GM19397 (cell line): ENCODE measurements at regions not wholly inside any gene's neighbourhood (a gene's known extent, or its start where the extent isn't known, plus 50 kb on each side); places are given as distances from the start of the nearest gene placed in this dataset.
"Not testable (repeated sequence)": the region's sequence is repeated elsewhere in the genome, so short reads cannot be mapped to it uniquely, and the experiment has no call there.

Experiments
- ATAC-seq: cut with Tn5 transposase; IDR thresholded peaks from one replicate; pipeline ENCODE4 v1.9.1; 2021; ENCODE audit warnings: mild to moderate bottlenecking, moderate library complexity; ENCODE audit not compliant: unreplicated experiment

DNA sequence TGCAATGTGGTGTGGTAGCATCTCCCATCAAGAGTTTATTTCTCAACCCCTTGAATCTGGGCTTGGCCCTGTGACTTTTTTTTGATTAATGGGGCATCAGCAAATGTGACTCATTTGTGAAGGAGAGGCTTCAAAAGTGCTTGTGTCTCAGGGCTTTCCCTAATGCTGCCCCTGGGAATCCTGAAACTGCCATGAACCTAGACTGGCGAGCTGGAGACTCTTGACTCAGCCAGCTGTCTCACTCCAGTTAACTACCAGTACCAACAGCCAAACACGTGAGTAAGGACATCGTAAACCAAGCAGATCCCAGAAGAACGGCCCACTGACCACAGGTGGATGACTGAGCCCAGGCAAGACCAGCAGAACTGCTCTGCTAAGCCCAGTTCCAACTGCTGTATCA is 72.8 kb upstream of the ADTRP start:
- no peak for ATAC-seq

DNA sequence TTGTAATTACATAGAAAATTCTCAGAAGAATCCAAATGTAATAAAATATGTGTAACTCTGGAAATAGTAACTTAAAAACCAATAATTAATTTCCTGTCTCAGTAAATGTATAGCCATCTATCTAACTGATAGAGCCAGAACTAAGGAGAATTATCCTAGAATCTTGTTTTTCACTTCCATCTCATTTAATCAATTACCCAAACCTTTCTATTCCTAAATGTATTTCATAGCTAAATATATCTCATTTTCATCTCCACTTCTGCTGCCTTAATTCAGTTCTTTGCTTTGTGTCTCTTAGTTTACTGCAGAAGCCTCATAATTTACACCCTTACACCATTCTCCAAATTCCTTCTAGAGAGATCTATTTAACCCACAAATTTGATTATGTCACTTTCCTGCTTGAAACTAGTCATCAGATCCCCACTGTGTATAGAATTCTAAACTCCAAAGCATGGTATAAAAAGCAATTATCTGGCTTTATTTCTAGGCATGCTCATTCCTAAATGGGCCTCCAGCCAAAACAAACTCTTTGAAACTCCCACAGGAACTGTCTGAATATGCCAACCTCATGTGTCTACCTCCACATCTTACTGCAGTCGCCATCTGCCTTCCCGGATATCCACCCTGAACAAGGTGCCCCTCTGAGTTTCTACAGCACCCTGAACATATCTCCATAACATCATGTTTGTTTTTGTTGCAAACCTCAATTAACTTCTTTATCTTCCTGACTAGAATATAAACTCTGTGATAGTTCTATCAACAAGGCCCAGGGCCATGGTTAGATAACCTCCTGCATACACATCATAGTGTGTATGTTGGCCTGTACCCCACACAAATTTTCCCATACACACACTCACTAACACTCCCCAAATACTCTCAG is 70.5 kb upstream of the ADTRP start:
- ATAC-seq: no peak

DNA sequence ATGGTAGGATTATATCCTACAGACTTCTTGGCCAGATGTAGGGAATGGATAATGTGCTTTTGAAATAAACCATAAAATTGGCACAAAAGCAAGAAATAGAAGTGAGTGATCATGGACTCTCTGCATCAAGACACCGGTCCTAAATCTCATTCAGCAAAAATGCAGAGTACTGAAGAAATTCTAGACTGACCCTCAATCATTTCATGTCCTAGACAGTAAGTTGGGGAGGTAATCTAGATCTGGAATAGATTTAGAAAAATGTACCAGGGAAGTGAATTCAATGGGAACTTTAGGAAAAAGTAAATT is 69.7 kb upstream of the ADTRP start:
- ATAC-seq: no peak

DNA sequence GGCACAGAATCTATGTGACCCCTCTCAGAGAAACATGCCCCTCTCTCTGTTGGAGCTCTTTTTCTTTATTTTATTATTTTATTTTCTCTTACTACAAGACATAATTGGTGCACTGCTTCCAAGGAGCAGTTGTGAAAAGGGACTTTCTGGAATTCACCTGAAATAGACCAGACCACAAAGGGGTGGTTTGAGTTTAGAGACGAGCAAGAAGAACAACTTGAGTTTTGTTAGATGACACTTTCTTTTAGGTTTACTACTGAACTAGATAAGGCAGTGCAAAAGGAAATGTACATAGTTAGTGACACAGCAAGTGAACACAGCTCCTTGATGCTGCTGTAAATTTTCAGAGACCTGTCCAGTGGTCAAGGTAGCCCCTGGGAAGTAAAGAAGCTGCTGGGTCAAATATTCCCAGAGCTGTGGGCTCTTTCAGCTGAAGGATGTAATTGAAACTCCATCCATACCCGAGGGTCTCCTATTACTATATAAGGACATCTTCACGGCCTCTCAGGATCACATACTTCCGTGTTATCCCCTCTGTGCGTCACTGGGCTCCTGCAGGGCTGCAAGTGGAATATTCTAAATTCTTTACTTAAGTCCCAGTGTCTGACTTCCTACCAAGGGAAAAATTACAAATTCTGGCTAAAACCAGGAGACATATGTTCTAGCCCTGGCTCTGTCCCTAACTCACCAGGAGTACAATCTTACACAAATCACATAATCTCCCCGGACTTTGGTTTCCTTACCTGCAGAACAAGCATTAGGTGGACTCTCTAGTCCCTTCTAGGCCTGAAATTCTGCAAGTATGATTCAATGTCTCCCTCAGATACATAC is 69.1 kb upstream of the ADTRP start:
- ATAC-seq: no peak

DNA sequence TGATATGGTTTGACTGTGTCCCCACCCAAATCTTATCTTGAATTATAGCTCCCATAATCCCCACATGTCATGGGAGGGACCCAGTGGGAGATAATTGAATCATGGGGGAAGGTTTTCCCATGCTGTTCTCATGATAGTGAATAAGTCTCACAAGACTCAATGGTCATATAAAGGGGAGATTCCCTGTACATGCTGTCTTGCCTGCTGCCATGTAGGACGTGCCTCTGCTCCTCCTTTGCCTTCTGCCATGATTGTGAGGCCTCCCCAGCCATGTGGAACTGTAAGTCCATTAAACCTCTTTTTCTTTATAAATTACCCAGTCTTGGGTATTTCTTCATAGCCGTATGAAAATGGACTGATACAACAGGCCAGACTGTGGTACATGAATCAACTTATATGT is 68.5 kb upstream of the ADTRP start:
- ATAC-seq: not testable (repeated sequence)

DNA sequence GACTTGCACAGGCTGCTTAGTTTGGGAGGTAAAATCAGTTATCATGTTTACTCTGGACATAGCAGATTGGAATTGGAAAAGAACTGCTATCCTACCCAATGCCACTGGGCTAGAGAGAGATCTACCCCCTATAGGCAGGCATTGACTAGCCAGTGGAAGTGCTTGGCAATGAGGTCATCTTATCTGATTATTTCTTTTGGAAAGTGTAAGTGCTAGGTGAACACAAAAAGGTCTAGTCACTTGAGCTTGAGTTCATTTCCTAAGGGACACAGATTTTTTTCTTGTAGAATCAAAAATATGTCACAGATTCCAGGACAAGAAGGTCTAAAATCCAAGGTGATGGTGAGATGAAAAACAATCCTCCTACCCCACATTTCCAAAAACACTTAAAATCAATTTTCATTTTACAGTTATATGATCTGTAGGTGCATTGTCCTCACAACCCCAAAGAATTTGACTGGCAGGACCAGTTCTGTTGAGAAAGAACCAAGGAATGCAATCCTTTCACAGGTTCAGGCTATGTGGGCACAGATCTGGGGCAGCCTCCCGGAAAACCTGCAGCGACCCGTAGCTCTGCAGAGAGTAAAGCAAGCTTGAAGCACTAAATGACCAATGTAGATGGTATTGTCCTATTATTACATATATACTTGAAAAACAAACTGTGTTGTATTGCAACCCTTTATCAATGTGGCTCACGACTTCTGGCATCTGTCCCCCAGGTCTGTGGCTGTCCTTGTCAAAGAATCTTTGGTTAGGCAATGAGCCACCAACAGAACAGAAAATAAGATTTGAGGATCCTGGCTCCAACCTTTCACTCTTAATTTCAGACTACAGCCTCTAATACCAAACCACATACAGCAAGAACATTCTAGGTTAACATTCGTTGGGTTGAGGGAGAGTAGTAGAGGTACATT is 67.3 kb upstream of the ADTRP start:
- ATAC-seq: no peak

DNA sequence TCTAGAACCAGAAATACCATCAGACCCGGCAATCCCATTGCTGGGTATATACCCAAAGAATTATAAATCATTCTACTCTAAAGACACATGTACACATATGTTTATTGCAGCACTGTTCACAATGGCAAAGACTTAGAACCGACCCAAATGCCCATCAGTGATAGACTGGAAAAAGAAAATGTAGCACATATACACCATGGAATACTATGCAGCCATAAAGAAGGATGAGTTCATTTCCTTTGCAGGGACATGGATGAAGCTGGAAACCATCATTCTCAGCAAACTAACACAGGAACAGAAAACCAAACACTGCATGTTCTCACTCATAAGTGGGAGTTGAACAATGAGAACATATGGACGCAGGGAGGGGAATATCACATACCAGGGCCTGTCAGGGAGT is 64.2 kb upstream of the ADTRP start:
- ATAC-seq: not testable (repeated sequence)

DNA sequence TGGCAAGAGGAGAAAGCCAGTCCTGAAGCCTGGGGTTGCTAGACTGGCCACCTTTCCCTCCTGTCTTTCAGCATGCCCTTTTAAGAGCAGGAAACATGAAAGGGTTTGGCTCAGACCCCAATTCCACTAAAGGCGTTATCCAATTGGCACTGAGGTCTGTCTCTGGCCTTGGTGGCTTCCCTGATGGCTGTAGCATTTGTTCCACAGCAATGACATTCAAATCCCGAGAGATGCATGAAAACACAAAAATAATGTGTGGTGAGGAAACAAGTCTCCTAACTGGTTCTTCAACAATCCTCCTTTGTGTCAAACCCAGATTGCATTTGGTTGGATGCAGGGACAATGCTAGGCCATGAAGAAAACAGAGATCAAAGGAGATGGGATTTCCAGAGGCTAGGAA is 56.5 kb upstream of the ADTRP start:
- no peak for ATAC-seq

DNA sequence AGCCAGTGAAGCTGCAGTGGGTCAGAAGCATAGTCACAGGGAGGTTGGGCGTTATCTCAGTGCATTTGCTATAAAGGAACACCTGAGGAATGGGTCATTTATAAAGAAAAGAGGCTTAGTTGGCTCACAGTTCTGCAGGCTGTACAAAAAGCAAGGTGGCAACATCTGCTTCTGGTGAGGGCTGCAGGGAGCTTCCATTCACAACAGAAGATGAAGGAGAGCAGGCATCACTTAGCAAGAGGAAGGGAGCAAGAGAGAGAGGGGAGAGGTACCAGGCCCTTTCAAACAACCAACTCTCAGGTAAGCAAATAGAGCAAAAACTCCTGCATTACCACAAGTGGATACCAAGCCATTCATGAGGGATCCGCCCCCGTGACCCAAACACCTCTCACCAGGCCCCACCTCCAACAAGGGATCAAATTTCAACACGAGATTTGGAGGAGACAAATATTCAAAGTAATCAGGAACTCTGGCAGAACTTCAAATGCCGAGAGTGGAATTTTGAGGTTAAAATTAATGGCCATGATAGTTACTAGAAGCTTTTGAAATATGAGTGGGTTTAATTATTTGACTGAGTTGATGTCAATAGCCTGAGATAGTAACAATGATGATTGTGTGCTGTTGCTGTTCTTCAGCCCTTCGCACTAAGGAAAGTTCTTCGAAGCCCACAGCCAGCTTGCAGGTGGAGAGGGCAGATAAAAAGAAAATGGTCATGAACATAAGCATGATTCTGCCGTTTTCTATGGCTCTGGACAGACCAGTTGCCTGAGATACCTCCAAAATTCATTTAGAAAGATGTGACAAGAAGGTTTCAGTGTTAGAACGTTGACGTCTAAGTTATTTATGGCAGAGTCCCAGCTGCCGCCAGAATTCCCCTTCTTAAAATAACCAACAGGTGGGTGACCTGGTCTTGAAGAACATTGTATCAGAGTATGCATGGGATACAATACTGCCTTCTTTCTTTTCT is 55.3 kb upstream of the ADTRP start:
- ATAC-seq: peak; percentile 79

DNA sequence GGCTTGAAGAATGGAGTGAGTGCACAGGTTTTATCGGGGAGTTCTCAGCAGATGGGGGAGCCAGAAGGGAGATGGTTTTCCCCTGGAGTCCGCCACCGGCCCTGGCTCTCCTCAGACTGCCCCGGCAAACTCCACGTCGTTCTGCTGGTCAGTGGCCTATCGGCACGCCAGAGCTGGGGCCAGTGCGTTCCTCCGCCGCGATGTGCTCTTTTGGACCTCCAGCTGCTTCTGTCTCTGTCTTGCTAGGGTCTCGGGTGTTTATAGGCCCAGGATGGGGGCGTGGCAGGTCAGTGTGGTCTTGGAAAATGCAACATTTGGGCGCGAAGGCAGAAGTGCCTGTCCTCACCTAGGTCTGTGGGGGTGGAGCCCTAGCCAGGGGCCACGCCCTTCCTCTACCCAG is 53.0 kb upstream of the ADTRP start:
- no peak for ATAC-seq

DNA sequence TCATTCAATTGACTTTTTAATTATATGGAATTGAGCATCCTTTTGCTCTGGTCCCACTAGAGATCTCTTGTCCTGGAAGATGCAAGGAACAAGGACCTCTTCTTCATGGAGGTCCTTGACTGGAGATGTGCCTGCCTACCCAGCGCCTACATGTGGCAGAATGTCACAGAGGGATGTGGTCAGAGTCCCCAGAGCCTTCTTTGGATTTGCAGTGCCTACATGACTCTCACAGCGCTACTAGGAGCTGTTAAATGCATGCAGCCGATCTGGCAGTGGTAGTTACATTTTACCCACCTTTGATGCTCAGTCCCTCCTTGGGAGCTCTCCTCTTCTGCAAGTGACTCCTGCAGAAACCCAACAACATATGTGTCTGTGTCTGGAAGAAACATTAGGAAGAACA is 51.9 kb upstream of the ADTRP start:
- no peak for ATAC-seq

DNA sequence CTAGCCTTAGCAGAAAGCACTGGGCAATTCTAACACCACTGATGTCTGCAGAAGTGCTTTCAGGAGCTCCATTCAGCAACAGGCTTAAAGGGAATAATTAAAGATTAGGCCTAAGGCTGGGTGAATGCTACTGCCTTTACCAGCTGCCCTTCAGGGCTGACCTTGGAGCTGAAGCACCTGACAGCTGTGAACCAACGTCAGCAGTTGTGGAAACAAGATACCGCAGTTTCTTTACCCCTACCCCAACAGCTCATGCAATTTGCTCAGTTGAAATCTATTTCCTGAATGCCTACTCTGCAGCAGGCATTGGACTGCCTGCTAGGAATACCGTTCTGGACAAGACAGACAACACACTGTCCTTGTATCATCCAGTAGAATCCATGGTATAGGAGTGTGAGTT is 51.5 kb upstream of the ADTRP start:
- ATAC-seq: no peak

DNA sequence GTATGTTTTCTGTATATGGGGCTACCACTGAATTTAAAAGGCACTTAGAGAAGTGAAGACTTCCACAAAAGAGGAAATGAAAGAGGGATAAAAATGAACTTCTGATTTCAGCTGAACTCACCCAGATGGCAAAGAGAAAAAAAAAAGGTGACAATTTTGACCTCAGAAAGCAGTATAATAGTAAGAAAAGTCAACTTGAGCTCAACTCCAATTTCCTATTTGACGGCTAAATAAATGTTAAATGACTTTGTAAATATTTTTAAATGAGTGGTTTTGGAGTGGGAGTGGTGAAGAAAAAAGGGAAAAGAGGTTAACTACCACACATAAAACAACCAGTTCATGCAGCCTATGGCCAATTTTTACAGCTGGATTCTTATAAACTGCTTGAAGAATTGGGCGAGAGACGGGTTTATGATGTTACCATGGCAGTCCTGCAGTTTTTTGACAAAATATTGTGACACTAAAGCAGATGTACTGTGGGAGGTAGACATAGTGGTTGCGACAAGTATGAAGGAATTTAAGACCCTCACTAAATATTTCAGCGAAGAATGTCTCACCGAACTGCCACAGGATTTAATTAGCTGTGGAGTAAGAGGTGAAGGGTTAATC is 49.8 kb upstream of the ADTRP start:
- ATAC-seq: no peak
